HCT116 (cell line): ENCODE measurements at regions not wholly inside any gene's neighbourhood (a gene's known extent, or its start where the extent isn't known, plus 50 kb on each side); places are given as distances from the start of the nearest gene placed in this dataset.
A peak's percentile ranks its signal among the peaks of the same experiment; 100 is the strongest.

Experiments used
- ATAC-seq: fragments of 200-7000 bp; cut with Tn5 transposase; 2 replicates; pipeline ENCODE4 v1.9.1; 2020; ENCODE audit warnings: mild to moderate bottlenecking, moderate library complexity
- BruUV-seq: library from RNA; stranded (reverse); fragments of 400-500 nt; replicated peaks from 2 replicates; lab custom pipeline; 2021; lab: Mats Ljungman, UMichigan
- CTCF ChIA-PET: fragments of 300-600 bp; sonication (Branson Sonifier 250); formaldehyde crosslinking; loops from one replicate; lab custom pipeline; 2021; ENCODE audit warnings: antibody characterized with exemption; lab: Charles Lee
- POLR2A ChIA-PET: fragments of 300-600, 350-600 bp; sonication (Branson Sonifier 250); formaldehyde crosslinking; loops from one replicate; lab custom pipeline; 2021; ENCODE audit warnings: antibody characterized with exemption; lab: Charles Lee
- RAD21 ChIA-PET, 2 experiments: fragments of 300-600 bp; sonication (Branson Sonifier 250); formaldehyde crosslinking; loops; one replicate each; lab custom pipeline; 2023; ENCODE audit warnings: low total read pairs in 2 of 2; ENCODE audit not compliant: uncharacterized antibody in 2 of 2, unreplicated experiment in 2 of 2, low non-redundant PET in 1 of 2; lab: Charles Lee
- DNase-seq: peaks from one replicate; pipeline ENCODE4 v3.0.0-alpha.2; 2010; ENCODE audit warnings: low read depth, low spot score
- H2AFZ ChIP-seq: fragments of 200-600 bp; shearing (Covaris generic), sonication (generic); 2 replicates; pipeline ENCODE4 v1.6.1; 2017; ENCODE audit warnings: low read depth, mixed run types, mixed read lengths, antibody characterized with exemption, low read length; ENCODE audit not compliant: poor library complexity, severe bottlenecking
- H3K27ac ChIP-seq: 2 replicates; pipeline ENCODE4 v1.5.1; 2012; ENCODE audit warnings: low read depth, low read length
- H3K27me3 ChIP-seq: fragments of 200-600 bp; sonication (generic); 2 replicates; pipeline ENCODE4 v1.6.1; 2016; ENCODE audit warnings: mixed run types, low read length, mixed read lengths; ENCODE audit not compliant: insufficient read depth
- H3K36me3 ChIP-seq, 2 experiments: fragments of 200-500 bp in 1 of 2; fragments of 200-600 bp in 1 of 2; sonication (Bioruptor generic) in 1 of 2; sonication (generic) in 1 of 2; 2 replicates each; pipeline versions ENCODE4 v1.5.1 to v1.6.1; 2014 to 2016; ENCODE audit warnings: low read length in 2 of 2, inconsistent platforms in 1 of 2, mixed read lengths in 1 of 2, mixed run types in 1 of 2; ENCODE audit not compliant: insufficient read depth in 2 of 2, control insufficient read depth in 1 of 2
- H3K4me1 ChIP-seq, 2 experiments: fragments of 200-600 bp in 1 of 2; sonication (generic) in 1 of 2; 2 replicates each; pipeline versions ENCODE4 v1.5.1 to v1.6.1; 2012 to 2017; ENCODE audit warnings: low read length in 2 of 2, inconsistent platforms in 1 of 2, mild to moderate bottlenecking in 1 of 2, mixed read lengths in 1 of 2, mixed run types in 1 of 2, moderate library complexity in 1 of 2; ENCODE audit not compliant: insufficient read depth in 2 of 2, control insufficient read depth in 1 of 2
- H3K4me2 ChIP-seq: fragments of 200-600 bp; sonication (generic); 2 replicates; pipeline ENCODE4 v1.6.1; 2017; ENCODE audit warnings: mixed run types, low read length, mixed read lengths
- H3K4me3 ChIP-seq, 2 experiments: fragments of 200-600 bp in 1 of 2; sonication (generic) in 1 of 2; replicated peaks in 1 of 2; 2 replicates each; pipeline ENCODE4 v1.5.1; 2011 to 2016; ENCODE audit warnings: low read length in 2 of 2, control low read depth in 1 of 2, low read depth in 1 of 2, mild to moderate bottlenecking in 1 of 2, mixed read lengths in 1 of 2, mixed run types in 1 of 2
- H3K79me2 ChIP-seq: fragments of 200-600 bp; sonication (generic); 2 replicates; pipeline ENCODE4 v1.6.1; 2017; ENCODE audit warnings: mild to moderate bottlenecking, mixed run types, low read length, moderate library complexity, mixed read lengths; ENCODE audit not compliant: insufficient read depth
- H3K9ac ChIP-seq: fragments of 200-600 bp; sonication (generic); 2 replicates; pipeline ENCODE4 v1.6.1; 2016; ENCODE audit warnings: low read length, mixed read lengths
- H3K9me2 ChIP-seq: fragments of 200-600 bp; sonication (generic), shearing (Covaris generic); 2 replicates; pipeline ENCODE4 v1.6.1; 2017; ENCODE audit warnings: mixed run types, mild to moderate bottlenecking, moderate library complexity; ENCODE audit not compliant: insufficient read depth
- H3K9me3 ChIP-seq, 2 experiments: fragments of 200-500 bp in 1 of 2; fragments of 200-600 bp in 1 of 2; sonication (Bioruptor generic) in 1 of 2; sonication (generic) in 1 of 2; 2 replicates each; pipeline ENCODE4 v1.6.1; 2014 to 2017; ENCODE audit warnings: low read length in 2 of 2, mixed read lengths in 2 of 2, inconsistent platforms in 1 of 2, low read depth in 1 of 2, mild to moderate bottlenecking in 1 of 2, mixed run types in 1 of 2, moderate library complexity in 1 of 2; ENCODE audit not compliant: control insufficient read depth in 1 of 2, insufficient read depth in 1 of 2
- H4K20me1 ChIP-seq: fragments of 200-600 bp; sonication (generic), shearing (Covaris generic); 2 replicates; pipeline ENCODE4 v1.6.1; 2017; ENCODE audit warnings: mixed run types, mild to moderate bottlenecking, moderate library complexity; ENCODE audit not compliant: insufficient read depth
- CBX3 ChIP-seq: IDR thresholded peaks from 2 replicates; pipeline ENCODE4 v1.6.1; 2012; ENCODE audit warnings: low read depth
- CEBPB ChIP-seq: IDR thresholded peaks from 2 replicates; pipeline ENCODE4 v1.6.1; 2012; ENCODE audit warnings: low read depth
- EGR1 ChIP-seq: IDR thresholded peaks from 2 replicates; pipeline ENCODE4 v1.6.1; 2012; ENCODE audit warnings: low read depth
- ELF1 ChIP-seq: IDR thresholded peaks from 2 replicates; pipeline ENCODE4 v1.6.1; 2012; ENCODE audit warnings: low read depth, borderline replicate concordance
- EZH2 ChIP-seq: fragments of 200-600 bp; sonication (generic); IDR thresholded peaks from 2 replicates; pipeline ENCODE4 v1.6.1; 2017; ENCODE audit warnings: antibody characterized with exemption, mixed run types
- FOSL1 ChIP-seq: IDR thresholded peaks from 2 replicates; pipeline ENCODE4 v1.6.1; 2012; ENCODE audit warnings: low read depth
- JUND ChIP-seq: IDR thresholded peaks from 2 replicates; pipeline ENCODE4 v1.6.1; 2012
- POLR2AphosphoS5 ChIP-seq: IDR thresholded peaks from 2 replicates; pipeline ENCODE4 v1.6.1; 2011; ENCODE audit warnings: mild to moderate bottlenecking, low read depth, low read length, moderate library complexity
- RAD21 ChIP-seq: IDR thresholded peaks from 2 replicates; pipeline ENCODE4 v1.6.1; 2012; ENCODE audit warnings: low read depth, mild to moderate bottlenecking
- SIN3A ChIP-seq: IDR thresholded peaks from 2 replicates; pipeline ENCODE4 v1.6.1; 2012; ENCODE audit warnings: low read depth
- SP1 ChIP-seq: IDR thresholded peaks from 2 replicates; pipeline ENCODE4 v1.6.1; 2012; ENCODE audit warnings: low read depth
- SRF ChIP-seq: IDR thresholded peaks from 2 replicates; pipeline ENCODE4 v1.6.1; 2012; ENCODE audit warnings: low read depth
- YY1 ChIP-seq: IDR thresholded peaks from 2 replicates; pipeline ENCODE4 v1.6.1; 2011; ENCODE audit warnings: low read length, low read depth, moderate library complexity, mild to moderate bottlenecking; ENCODE audit not compliant: insufficient replicate concordance; ENCODE audit errors: extremely low read depth
- ZFX ChIP-seq: fragments of 450-650 bp; IDR thresholded peaks from 2 replicates; pipeline ENCODE4 v1.6.1; 2017
- ZNF274 ChIP-seq: fragments of 200-500 bp; sonication (Bioruptor generic); IDR thresholded peaks from 2 replicates; pipeline ENCODE4 v1.6.1; 2014; ENCODE audit warnings: mild to moderate bottlenecking, low read depth, low read length, inconsistent platforms
- intact Hi-C: fragments of 100-400 bp; cut with micrococcal nuclease; formaldehyde crosslinking; loops from 2 replicates; pipeline ENCODE4 v1.10.0; 2022
- TF ChIP-seq, protein P1 (sequence below): IDR thresholded peaks from 2 replicates; pipeline ENCODE4 v1.6.1; 2012
- TF ChIP-seq, protein P2 (sequence below): IDR thresholded peaks from 2 replicates; pipeline ENCODE4 v1.6.1; 2012; ENCODE audit warnings: low read depth
- TF ChIP-seq, protein P3 (sequence below): IDR thresholded peaks from 2 replicates; pipeline ENCODE4 v1.6.1; 2012

DNA sequence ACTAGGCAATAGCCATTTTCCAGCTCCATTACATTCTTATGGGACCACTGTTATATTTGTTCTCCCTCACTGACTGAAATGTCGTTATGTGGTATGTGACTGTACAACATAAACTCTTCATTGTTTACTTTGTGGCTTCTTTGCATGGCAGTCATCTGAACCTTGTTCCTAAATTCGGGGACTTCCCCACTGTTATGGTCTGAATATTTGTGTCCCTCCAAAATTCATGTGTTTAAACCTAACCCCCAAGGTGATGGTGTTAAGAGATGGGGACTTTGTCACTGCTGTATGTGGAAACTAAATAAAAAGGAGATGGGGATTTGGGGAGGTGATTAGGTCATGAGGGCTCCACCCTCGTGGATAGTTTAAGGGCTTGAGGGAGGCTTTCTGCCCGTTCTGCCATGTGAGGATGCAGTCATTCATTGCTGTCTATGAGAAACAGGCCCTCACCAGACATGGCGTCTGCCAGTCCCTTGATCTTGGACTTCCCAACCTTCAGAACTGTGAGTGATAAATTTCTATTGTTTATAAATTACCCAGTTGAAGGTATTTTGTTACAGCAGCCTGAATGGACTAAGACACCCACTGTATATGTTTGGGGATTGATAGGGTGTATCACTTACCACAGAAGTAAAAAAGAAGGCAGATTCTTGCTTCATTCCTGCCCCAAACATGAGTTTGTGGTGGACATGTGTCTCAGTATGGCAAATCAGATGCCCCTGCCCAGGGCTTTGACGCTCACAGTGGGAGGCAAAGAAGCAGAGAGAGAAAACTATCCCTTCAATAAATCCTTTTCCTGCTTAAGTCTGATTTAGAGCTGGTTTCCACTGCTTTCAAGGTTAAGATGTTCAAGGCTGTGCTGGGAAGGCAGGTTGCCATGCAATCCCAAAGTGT is 138.0 kb upstream of the UBE2E1 start:
- Histone ChIP-seq H3K36me3 (no peaks in the 10 kb centered on the region), H3K4me2 (peak overlapping the region; percentile 75), H4K20me1 (no peaks in the 10 kb centered on the region), H3K9me3 (no peaks in the 10 kb centered on the region), H3K9me2 (no peaks in the 10 kb centered on the region), H2AFZ (peak overlapping the region; percentile 90), H3K4me3 (peak overlapping the region in 1 of 2 experiments; percentile 35; a peak in 2 of 4 replicates), H3K79me2 (no peaks in the 10 kb centered on the region), H3K27ac (peak overlapping the region; percentile 76), H3K4me1 (peaks cover 38 to 80% of the 10 kb centered on the region in 2 experiments), H3K9ac (peak overlapping the region; percentile 50), H3K27me3 (no peaks in the 10 kb centered on the region)
- TF ChIP-seq POLR2AphosphoS5: no peak
- no peak for TF ChIP-seq RAD21
- TF ChIP-seq ELF1: no peak
- no peak; the same call in 1 of the 2 replicates for TF ChIP-seq CBX3
- no peak for TF ChIP-seq ZFX
- no peak for TF ChIP-seq FOSL1
- TF ChIP-seq EZH2: no peak
- TF ChIP-seq JUND: no peak
- TF ChIP-seq, protein P1, sequence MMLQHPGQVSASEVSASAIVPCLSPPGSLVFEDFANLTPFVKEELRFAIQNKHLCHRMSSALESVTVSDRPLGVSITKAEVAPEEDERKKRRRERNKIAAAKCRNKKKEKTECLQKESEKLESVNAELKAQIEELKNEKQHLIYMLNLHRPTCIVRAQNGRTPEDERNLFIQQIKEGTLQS: no peak
- no peak for TF ChIP-seq SIN3A
- no peak for TF ChIP-seq CEBPB
- TF ChIP-seq, protein P2, sequence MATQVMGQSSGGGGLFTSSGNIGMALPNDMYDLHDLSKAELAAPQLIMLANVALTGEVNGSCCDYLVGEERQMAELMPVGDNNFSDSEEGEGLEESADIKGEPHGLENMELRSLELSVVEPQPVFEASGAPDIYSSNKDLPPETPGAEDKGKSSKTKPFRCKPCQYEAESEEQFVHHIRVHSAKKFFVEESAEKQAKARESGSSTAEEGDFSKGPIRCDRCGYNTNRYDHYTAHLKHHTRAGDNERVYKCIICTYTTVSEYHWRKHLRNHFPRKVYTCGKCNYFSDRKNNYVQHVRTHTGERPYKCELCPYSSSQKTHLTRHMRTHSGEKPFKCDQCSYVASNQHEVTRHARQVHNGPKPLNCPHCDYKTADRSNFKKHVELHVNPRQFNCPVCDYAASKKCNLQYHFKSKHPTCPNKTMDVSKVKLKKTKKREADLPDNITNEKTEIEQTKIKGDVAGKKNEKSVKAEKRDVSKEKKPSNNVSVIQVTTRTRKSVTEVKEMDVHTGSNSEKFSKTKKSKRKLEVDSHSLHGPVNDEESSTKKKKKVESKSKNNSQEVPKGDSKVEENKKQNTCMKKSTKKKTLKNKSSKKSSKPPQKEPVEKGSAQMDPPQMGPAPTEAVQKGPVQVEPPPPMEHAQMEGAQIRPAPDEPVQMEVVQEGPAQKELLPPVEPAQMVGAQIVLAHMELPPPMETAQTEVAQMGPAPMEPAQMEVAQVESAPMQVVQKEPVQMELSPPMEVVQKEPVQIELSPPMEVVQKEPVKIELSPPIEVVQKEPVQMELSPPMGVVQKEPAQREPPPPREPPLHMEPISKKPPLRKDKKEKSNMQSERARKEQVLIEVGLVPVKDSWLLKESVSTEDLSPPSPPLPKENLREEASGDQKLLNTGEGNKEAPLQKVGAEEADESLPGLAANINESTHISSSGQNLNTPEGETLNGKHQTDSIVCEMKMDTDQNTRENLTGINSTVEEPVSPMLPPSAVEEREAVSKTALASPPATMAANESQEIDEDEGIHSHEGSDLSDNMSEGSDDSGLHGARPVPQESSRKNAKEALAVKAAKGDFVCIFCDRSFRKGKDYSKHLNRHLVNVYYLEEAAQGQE: no peak
- no peak for TF ChIP-seq SRF
- no peak for TF ChIP-seq EGR1
- no peak for TF ChIP-seq ZNF274
- TF ChIP-seq YY1: no peak
- no peak for TF ChIP-seq SP1
- TF ChIP-seq, protein P3, sequence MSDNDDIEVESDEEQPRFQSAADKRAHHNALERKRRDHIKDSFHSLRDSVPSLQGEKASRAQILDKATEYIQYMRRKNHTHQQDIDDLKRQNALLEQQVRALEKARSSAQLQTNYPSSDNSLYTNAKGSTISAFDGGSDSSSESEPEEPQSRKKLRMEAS: no peak
- DNase-seq (no peak), ATAC-seq (peak; percentile 18; the same call in 1 of the 2 replicates)
- BruUV-seq: no TSS peak
- ChIA-PET RAD21 (no interaction called here), POLR2A (interaction anchor here (0.8 to 1.7 kb wide), 6 partner anchors 9 to 173 kb away, joined by 3 to 5 read pairs (median 4); no protein-coding TSS in a partner anchor), CTCF (interaction anchor here (1.4 kb wide), 1 partner anchor 18 kb away, joined by 4 read pairs; no protein-coding TSS in a partner anchor)
- intact Hi-C loops: loop anchor here (5.0 kb wide), 1 partner anchor 75 kb away; no protein-coding TSS in a partner anchor
